ENCODE measurements at regions not wholly inside any gene's neighbourhood (a gene's known extent, or its start where the extent isn't known, plus 50 kb on each side); places are given as distances from the start of the nearest gene placed in this dataset.
"Not testable (repeated sequence)": the region's sequence is repeated elsewhere in the genome, so short reads cannot be mapped to it uniquely, and the experiment has no call there.

DNA sequence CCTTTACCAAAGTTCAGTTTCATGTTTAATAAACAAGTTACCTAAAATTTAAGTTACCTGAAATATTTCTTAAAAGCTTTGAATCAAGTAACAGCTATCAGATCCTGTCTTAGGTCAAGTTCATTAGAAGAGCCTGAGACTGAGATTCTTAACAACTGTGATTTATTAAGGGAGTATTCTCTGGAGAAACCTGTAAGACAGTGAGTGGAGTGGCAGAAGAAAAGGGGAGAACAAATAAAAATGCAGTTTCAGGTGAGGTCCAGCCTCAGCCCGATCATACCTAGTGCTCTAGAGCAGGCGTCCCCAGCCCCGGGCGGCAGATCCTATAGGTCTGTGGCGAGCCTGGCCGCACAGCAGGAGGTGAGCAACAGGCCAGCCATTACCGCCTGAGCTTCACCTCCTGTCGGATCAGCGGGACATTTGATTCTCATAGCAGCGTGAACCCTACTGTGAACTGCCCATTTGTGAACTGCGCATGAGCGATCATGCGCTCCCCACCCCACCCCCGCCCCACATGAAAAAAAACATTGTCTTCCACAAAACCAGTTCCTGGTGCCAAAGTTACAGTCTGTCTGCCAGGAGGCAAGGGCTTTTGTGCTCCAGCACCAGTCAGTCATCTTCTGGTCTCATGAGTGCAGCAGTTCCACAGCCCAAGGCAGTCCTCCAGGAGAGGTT is 59.2 kb upstream of the ADGRB3 start:
- intact Hi-C loops (cut with micrococcal nuclease), result loop anchor here (10.0 kb wide), 1 partner anchor 1529 kb away; no protein-coding TSS in a partner anchor

DNA sequence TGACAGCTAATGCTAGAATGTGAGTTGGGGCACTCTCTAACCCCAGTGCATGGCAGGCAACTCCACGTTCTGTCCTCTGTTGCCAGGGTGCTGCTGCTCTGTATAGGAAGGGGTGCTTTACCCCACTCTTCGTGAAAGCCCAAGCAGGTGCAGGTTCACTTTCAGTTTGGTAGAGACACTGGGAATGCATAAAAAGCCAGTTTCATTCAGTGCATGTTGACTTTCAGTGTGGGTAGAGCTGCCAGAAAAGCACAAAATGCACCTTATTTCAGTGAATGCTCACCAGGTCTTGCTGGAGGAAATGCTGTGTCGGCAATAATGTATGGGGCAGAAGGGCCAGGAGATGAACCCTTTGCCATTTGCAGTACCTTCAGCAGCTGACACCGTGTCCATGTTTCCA is 62.1 kb upstream of the ADGRB3 start:
- intact Hi-C loops (cut with micrococcal nuclease), result loop anchor here (5.0 to 10.0 kb wide), 2 partner anchors 394 to 1532 kb away; no protein-coding TSS in a partner anchor

DNA sequence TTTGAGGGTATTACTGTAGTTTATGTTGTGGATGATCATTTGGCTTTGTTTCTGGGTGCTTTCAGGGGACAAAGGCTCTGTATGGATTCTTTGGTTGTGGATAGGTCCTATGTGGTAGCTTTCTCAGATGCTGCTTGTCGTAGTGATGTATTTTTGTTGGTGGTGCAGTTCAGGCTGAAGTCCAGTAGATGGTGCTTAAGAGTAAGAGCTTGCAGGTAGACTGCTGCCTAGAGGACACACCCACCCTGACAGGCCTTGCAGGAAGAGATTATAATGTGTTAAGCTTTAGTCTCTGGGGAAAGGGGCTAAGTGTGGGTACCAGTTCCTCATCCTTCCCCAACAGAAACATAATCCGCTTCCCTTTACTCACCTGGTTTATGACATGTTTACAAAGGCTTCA is 62.6 kb upstream of the ADGRB3 start:
- intact Hi-C loops (cut with micrococcal nuclease), result loop anchor here (5.0 to 10.0 kb wide), 2 partner anchors 395 to 1532 kb away; no protein-coding TSS in a partner anchor

GRCh38 chr6:68559716-68560115 is 75.4 kb upstream of the ADGRB3 start:
- intact Hi-C loops (cut with micrococcal nuclease), result no loop called here

- intact Hi-C loops (cut with micrococcal nuclease), result no loop called here
These were observed 76.0 kb upstream of the ADGRB3 start for GRCh38 chr6:68559070-68559469.

DNA sequence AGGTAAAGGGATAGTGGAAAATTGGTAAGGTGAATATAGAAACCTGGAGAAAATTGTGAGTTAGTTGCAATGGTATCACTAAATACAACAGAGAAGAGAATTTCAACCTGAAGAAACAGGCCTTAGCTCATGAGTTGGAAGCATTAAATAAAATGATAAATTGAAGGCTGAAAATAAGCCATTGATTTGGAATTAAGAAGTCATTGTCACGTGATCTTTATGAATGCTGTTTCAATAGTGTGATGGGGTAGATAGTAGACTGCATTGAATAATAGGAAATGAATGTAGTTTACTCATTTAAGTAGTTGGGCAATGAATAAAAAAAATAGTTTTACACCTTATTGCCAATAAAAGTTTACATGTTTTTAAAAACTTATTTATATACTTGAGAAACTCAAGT is 88.5 kb upstream of the ADGRB3 start:
- intact Hi-C loops (cut with micrococcal nuclease), result no loop called here

GRCh38 chr6:68544450-68544849 is 90.6 kb upstream of the ADGRB3 start:
- intact Hi-C loops (cut with micrococcal nuclease), result no loop called here

DNA sequence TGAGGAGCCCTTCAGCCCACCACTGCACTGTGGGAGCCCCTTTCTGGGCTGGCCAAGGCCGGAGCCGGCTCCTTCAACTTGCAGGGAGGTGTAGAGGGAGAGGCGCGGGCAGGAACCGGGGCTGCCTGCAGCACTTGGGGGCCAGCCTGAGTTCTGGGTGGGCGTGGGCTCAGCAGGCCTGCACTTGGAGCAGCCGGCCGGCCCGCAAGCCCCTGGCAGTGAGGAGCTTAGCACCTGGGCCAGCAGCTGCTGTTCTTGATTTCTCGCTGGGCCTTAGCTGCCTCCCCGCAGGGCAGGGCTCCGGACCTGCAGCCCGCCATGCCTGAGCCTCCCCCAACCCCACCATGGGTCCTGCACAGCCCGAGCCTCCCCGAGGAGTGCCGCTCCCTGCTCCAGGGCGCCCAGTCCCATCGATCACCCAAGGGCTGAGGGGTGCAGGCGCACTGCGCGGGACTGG is 101.7 kb upstream of the ADGRB3 start:
- intact Hi-C loops (cut with micrococcal nuclease), result no loop called here

GRCh38 chr6:68527691-68528090 is 107.4 kb upstream of the ADGRB3 start:
- intact Hi-C loops (cut with micrococcal nuclease), result no loop called here

GRCh38 chr6:68506911-68507310 is 128.2 kb upstream of the ADGRB3 start:
- intact Hi-C loops (cut with micrococcal nuclease), result no loop called here

DNA sequence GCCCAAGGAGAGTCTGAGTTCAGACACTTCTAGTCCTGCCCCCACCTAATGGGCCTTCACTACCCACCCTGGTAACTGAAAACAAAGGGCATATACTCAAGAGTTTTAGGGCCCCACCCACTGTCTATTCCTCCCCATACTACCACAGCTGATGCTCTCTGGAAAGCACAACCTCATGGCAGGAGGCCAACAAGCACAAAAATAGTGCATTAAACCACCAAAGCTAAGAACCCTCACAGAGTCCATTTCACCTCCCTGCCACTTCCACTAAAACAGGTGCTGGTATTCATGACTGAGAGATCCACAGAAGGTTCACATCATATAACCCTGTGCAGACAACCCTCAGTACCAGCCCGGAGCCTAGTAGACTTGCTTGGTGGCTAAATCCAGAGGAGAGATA is 132.1 kb upstream of the ADGRB3 start:
- intact Hi-C loops (cut with micrococcal nuclease), result no loop called here

GRCh38 chr6:68497927-68498326 is 137.2 kb upstream of the ADGRB3 start:
- intact Hi-C loops (cut with micrococcal nuclease), result no loop called here

DNA sequence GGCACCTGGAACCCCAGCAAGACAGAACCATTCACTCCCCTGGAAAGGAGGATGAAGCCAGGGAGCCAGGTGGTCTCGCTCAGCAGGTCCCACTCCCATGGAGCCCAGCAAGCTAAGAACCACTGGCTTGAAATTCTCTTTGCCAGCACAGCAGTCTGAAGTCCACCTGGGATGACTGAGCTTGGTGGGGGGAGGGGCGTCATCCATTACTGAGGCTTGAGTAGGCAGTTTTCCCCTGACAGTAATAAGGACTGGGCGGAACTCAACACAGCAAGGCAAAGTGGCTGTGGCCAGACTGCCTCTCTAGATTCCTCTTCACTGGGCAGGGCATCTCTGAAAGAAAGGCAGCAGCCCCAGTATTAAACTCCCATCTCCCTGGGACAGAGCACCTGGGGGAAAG is 140.2 kb upstream of the ADGRB3 start:
- intact Hi-C loops (cut with micrococcal nuclease), result not testable (repeated sequence)

GRCh38 chr6:68476611-68477010 is 158.5 kb upstream of the ADGRB3 start:
- intact Hi-C loops (cut with micrococcal nuclease), result no loop called here

- intact Hi-C loops (cut with micrococcal nuclease), result no loop called here
These were observed 161.5 kb upstream of the ADGRB3 start for GRCh38 chr6:68473433-68474210.

DNA sequence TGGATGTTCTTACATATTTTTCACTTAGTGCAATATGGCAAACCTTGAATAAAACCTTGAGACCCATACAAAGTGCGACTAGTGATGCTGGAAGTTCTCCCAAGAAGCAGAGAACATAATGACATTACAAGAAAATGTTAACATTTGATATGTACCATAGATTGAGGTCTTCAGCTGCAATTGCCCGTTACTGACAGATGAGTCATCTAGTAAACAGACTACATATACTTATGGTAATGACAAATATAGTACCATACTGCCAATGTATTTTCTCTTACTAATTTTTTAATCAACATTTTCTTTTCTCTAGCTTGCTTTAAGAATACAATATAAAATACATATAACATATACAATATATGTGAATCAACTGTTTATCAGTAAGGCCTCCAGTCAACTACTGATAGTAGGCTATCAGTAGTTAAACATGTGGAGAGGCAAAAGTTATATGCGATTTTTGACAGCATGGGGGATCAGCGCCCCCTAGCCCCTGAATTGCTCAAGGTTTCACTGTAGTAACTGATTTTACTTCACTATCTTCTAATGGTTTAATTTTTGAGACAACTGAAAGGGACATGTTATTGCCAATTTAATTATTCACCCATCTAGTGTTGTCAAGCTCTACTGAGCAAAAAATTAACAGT is 166.7 kb upstream of the ADGRB3 start:
- intact Hi-C loops (cut with micrococcal nuclease), result no loop called here

DNA sequence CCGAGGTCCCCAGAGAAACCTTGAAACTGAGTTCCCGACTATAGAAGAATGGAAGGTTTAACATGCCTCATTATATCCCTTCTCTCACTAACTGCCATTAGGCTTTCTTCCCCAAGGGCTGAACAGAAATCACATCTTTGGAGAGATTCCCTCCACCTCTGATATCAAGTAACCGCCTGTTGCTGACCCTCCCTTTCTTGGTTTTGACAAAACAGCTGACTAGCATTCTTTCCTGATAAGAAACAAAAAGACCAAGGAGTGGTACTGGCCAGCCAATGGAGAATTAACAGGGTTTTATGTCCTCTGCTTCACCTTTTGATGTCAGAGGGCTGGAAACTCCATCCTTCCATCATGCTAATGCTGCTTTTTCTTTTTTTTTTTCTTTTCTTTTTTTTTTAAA is 176.6 kb upstream of the ADGRB3 start:
- intact Hi-C loops (cut with micrococcal nuclease), result no loop called here

- intact Hi-C loops (cut with micrococcal nuclease), result no loop called here
These were observed 188.0 kb upstream of the ADGRB3 start for GRCh38 chr6:68447112-68447511.

GRCh38 chr6:68445926-68446325 is 189.2 kb upstream of the ADGRB3 start:
- intact Hi-C loops (cut with micrococcal nuclease), result no loop called here

- intact Hi-C loops (cut with micrococcal nuclease), result no loop called here
These were observed 191.4 kb upstream of the ADGRB3 start for GRCh38 chr6:68443704-68444103.

DNA sequence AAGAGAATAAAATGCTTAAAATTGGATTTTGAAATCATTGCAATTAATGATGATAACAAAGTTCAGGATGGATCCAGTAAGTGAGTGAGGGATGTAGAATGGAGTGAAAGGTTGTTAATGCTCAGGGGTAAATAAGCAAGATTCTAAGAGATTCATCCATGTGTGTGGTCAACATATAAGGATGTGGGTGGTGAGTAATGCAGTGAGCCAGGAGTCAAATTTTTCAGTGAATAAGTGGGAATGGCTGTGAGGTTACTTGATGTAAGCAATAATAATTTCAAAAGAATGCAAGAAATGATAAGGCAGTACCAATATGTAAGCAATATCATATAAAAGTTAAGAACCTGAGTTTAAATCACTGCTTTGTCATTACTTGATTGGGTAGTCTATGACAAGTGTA is 207.5 kb upstream of the ADGRB3 start:
- intact Hi-C loops (cut with micrococcal nuclease), result no loop called here

DNA sequence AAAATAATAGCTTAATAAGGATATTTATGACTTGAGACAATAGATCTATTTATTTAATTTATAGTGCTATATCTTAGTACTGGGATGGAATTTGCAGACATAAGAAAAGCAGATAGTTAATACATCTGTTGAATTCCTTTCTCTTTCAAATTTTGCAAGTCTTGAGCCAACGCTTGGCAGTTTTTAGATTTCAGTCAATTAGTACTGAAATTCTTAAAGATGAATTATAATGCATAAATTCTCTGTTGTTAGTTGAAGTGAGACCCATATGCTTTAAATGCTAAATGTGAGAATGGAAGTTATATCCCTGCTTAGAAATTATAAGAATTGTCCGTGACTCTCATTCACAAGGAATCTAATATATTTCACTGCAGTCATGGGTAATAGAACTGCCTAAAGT is 225.1 kb upstream of the ADGRB3 start:
- intact Hi-C loops (cut with micrococcal nuclease), result no loop called here
